ENCODE measurements at regions not wholly inside any gene's neighbourhood (a gene's known extent, or its start where the extent isn't known, plus 50 kb on each side); places are given as distances from the start of the nearest gene placed in this dataset.

DNA sequence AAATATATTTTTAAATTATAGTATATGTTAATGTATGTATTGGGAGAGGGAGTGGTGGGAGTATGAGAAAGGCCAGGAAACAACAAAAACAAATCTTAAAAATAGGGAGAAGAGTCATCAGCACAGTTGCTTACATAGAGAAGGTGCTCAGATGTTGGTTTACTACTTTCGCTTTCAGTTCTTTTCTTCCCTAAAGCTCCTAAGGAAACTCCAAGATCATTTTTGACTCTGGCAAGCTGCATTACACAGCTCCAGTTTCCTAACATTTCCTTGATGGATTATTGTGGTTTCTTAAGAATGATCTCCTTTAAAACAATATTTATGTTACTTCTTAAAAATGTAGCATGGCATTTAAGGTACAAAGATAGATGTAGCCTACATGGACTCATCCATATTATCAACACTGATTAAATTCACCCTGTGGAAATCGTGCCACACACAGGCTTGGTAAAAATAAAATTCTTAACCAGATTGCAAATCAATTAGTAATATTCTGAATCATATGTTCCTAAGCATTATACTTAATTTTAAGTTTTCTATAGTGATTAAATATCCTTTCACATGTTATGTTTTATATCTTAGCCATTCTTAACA lies 118.0 kb upstream of the MAN1A1 start:
- TF ChIP-seq, protein P1, sequence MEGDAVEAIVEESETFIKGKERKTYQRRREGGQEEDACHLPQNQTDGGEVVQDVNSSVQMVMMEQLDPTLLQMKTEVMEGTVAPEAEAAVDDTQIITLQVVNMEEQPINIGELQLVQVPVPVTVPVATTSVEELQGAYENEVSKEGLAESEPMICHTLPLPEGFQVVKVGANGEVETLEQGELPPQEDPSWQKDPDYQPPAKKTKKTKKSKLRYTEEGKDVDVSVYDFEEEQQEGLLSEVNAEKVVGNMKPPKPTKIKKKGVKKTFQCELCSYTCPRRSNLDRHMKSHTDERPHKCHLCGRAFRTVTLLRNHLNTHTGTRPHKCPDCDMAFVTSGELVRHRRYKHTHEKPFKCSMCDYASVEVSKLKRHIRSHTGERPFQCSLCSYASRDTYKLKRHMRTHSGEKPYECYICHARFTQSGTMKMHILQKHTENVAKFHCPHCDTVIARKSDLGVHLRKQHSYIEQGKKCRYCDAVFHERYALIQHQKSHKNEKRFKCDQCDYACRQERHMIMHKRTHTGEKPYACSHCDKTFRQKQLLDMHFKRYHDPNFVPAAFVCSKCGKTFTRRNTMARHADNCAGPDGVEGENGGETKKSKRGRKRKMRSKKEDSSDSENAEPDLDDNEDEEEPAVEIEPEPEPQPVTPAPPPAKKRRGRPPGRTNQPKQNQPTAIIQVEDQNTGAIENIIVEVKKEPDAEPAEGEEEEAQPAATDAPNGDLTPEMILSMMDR (IDR thresholded peaks at IDR 0.05): no peak
- TF ChIP-seq POLR2A (IDR thresholded peaks at IDR 0.05): no peak

All from uterus (tissue), 2 donors.